ENCODE measurements at regions not wholly inside any gene's neighbourhood (a gene's known extent, or its start where the extent isn't known, plus 50 kb on each side); places are given as distances from the start of the nearest gene placed in this dataset.

DNA sequence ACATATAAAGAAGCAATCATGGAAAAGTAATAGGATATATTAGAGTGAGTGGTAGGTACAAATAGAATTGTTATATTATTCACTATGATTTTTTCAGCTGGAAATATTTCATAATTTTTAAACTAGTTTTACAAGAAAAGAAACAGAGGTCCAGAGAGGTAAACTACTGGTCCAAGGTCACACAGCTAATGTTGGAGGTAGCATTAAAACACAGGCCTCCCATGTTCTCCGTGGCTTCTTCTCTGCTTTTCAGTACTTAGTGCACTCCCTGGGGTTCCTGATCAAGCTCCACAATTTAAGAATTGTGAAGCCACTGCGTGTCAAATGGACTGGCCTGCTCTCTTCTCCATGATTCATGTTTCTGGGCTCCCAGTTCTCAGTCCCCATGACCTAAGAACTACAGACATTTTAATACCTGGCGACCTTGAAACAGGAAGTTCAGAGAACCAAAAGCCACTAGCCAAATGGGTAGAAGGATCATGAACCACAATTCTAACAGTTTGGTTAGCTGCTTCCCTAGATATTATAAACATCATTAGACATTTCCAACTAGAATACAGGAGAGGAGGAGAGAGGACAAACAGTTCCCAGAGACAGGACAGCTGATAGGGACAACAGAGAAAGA is 172.0 kb upstream of the KLF3 start (continued):
- TF ChIP-seq, protein P1, sequence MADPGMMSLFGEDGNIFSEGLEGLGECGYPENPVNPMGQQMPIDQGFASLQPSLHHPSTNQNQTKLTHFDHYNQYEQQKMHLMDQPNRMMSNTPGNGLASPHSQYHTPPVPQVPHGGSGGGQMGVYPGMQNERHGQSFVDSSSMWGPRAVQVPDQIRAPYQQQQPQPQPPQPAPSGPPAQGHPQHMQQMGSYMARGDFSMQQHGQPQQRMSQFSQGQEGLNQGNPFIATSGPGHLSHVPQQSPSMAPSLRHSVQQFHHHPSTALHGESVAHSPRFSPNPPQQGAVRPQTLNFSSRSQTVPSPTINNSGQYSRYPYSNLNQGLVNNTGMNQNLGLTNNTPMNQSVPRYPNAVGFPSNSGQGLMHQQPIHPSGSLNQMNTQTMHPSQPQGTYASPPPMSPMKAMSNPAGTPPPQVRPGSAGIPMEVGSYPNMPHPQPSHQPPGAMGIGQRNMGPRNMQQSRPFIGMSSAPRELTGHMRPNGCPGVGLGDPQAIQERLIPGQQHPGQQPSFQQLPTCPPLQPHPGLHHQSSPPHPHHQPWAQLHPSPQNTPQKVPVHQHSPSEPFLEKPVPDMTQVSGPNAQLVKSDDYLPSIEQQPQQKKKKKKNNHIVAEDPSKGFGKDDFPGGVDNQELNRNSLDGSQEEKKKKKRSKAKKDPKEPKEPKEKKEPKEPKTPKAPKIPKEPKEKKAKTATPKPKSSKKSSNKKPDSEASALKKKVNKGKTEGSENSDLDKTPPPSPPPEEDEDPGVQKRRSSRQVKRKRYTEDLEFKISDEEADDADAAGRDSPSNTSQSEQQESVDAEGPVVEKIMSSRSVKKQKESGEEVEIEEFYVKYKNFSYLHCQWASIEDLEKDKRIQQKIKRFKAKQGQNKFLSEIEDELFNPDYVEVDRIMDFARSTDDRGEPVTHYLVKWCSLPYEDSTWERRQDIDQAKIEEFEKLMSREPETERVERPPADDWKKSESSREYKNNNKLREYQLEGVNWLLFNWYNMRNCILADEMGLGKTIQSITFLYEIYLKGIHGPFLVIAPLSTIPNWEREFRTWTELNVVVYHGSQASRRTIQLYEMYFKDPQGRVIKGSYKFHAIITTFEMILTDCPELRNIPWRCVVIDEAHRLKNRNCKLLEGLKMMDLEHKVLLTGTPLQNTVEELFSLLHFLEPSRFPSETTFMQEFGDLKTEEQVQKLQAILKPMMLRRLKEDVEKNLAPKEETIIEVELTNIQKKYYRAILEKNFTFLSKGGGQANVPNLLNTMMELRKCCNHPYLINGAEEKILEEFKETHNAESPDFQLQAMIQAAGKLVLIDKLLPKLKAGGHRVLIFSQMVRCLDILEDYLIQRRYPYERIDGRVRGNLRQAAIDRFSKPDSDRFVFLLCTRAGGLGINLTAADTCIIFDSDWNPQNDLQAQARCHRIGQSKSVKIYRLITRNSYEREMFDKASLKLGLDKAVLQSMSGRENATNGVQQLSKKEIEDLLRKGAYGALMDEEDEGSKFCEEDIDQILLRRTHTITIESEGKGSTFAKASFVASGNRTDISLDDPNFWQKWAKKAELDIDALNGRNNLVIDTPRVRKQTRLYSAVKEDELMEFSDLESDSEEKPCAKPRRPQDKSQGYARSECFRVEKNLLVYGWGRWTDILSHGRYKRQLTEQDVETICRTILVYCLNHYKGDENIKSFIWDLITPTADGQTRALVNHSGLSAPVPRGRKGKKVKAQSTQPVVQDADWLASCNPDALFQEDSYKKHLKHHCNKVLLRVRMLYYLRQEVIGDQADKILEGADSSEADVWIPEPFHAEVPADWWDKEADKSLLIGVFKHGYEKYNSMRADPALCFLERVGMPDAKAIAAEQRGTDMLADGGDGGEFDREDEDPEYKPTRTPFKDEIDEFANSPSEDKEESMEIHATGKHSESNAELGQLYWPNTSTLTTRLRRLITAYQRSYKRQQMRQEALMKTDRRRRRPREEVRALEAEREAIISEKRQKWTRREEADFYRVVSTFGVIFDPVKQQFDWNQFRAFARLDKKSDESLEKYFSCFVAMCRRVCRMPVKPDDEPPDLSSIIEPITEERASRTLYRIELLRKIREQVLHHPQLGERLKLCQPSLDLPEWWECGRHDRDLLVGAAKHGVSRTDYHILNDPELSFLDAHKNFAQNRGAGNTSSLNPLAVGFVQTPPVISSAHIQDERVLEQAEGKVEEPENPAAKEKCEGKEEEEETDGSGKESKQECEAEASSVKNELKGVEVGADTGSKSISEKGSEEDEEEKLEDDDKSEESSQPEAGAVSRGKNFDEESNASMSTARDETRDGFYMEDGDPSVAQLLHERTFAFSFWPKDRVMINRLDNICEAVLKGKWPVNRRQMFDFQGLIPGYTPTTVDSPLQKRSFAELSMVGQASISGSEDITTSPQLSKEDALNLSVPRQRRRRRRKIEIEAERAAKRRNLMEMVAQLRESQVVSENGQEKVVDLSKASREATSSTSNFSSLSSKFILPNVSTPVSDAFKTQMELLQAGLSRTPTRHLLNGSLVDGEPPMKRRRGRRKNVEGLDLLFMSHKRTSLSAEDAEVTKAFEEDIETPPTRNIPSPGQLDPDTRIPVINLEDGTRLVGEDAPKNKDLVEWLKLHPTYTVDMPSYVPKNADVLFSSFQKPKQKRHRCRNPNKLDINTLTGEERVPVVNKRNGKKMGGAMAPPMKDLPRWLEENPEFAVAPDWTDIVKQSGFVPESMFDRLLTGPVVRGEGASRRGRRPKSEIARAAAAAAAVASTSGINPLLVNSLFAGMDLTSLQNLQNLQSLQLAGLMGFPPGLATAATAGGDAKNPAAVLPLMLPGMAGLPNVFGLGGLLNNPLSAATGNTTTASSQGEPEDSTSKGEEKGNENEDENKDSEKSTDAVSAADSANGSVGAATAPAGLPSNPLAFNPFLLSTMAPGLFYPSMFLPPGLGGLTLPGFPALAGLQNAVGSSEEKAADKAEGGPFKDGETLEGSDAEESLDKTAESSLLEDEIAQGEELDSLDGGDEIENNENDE (IDR thresholded peaks at IDR 0.05; ENCODE audit: insufficient replicate concordance, low read length), result no peak
- TF ChIP-seq, protein P2, sequence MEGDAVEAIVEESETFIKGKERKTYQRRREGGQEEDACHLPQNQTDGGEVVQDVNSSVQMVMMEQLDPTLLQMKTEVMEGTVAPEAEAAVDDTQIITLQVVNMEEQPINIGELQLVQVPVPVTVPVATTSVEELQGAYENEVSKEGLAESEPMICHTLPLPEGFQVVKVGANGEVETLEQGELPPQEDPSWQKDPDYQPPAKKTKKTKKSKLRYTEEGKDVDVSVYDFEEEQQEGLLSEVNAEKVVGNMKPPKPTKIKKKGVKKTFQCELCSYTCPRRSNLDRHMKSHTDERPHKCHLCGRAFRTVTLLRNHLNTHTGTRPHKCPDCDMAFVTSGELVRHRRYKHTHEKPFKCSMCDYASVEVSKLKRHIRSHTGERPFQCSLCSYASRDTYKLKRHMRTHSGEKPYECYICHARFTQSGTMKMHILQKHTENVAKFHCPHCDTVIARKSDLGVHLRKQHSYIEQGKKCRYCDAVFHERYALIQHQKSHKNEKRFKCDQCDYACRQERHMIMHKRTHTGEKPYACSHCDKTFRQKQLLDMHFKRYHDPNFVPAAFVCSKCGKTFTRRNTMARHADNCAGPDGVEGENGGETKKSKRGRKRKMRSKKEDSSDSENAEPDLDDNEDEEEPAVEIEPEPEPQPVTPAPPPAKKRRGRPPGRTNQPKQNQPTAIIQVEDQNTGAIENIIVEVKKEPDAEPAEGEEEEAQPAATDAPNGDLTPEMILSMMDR (IDR thresholded peaks at IDR 0.05; ENCODE audit: control extremely low read depth in 1 of 3, insufficient read depth in 1 of 3, low read depth in 1 of 3, low read length in 3 of 3), result no peak
